Gastroesophageal sphincter (tissue), 4 donors: ENCODE measurements at regions not wholly inside any gene's neighbourhood (a gene's known extent, or its start where the extent isn't known, plus 50 kb on each side); places are given as distances from the start of the nearest gene placed in this dataset.

ENCODE experiments used
- ATAC-seq: fragments of 150-250 bp; one replicate; pipeline ENCODE4 v1.9.1; 2016; ENCODE audit warnings: mild to moderate bottlenecking, moderate library complexity
- H3K27ac ChIP-seq, 4 donors: fragments of 200-600 bp; sonication (generic) in 3 of 4; 1 replicate in 3 of 4; 2 replicates in 1 of 4; pipeline ENCODE4 v1.5.1; 2016 to 2019
- H3K27me3 ChIP-seq: fragments of 200-600 bp; sonication (generic); one replicate; pipeline ENCODE4 v1.5.1; 2019
- H3K36me3 ChIP-seq, 2 donors: fragments of 200-600 bp; sonication (generic); one replicate each; pipeline ENCODE4 v1.5.1; 2019; ENCODE audit warnings: control low read depth in 1 of 2
- H3K4me1 ChIP-seq, 3 donors: fragments of 200-600 bp; sonication (generic); 1 replicate in 2 of 3; 2 replicates in 1 of 3; pipeline ENCODE4 v1.5.1; 2016 to 2019; ENCODE audit warnings: control low read depth in 2 of 3
- H3K4me3 ChIP-seq, 2 donors: fragments of 200-600 bp; sonication (generic); one replicate each; pipeline ENCODE4 v1.5.1; 2019; ENCODE audit warnings: mild to moderate bottlenecking in 1 of 2, moderate library complexity in 1 of 2
- H3K9me3 ChIP-seq, 3 donors: fragments of 200-600 bp; sonication (generic); one replicate each; pipeline ENCODE4 v1.5.1; 2017 to 2019; ENCODE audit warnings: control low read depth in 2 of 3
- CTCF ChIP-seq, 4 experiments: fragments of 200-600 bp in 2 of 4; fragments of 450-650 bp in 2 of 4; sonication (generic) in 1 of 4; IDR thresholded peaks; one replicate each; pipeline ENCODE4 v1.5.1; 2017 to 2019; ENCODE audit warnings: antibody characterized with exemption in 4 of 4, mild to moderate bottlenecking in 2 of 4, moderate library complexity in 2 of 4
- EP300 ChIP-seq: sonication (generic); formaldehyde crosslinking; IDR thresholded peaks from one replicate; pipeline ENCODE4 v1.6.1; 2017; ENCODE audit warnings: antibody characterized with exemption, mild to moderate bottlenecking
- POLR2A ChIP-seq, 2 donors: fragments of 450-650 bp; IDR thresholded peaks; one replicate each; pipeline ENCODE4 v1.6.1; 2017; ENCODE audit warnings: antibody characterized with exemption in 2 of 2, mild to moderate bottlenecking in 2 of 2, moderate library complexity in 1 of 2
- POLR2AphosphoS5 ChIP-seq: sonication (generic); formaldehyde crosslinking; IDR thresholded peaks from one replicate; pipeline ENCODE4 v1.6.1; 2017; ENCODE audit warnings: antibody characterized with exemption
- WGBS, 2 donors: methylation state at CpG; one replicate each; pipeline ENCODE4 v1.1.5; 2018; ENCODE audit warnings: low coverage in 1 of 2; 5-methylcytosine and 5-hydroxymethylcytosine counted together

- peaks cover 0 to 14% (median 3%) of the 10 kb centered on the region in 3 donors for H3K4me1 ChIP-seq
- H3K27me3 ChIP-seq: no peaks in the 10 kb centered on the region
- H3K9me3 ChIP-seq: peaks cover 0 to under 1% (median 0%) of the 10 kb centered on the region in 3 donors
- no peak overlapping the region for H3K4me3 ChIP-seq
- WGBS, 2 donors: 47 to 63% methylated on average over 4 of the region's 4 CpGs
- H3K36me3 ChIP-seq: no peaks in the 10 kb centered on the region
- no peak for ATAC-seq
- TF ChIP-seq CTCF (IDR thresholded peaks at IDR 0.05): no peak
- no peak for TF ChIP-seq POLR2A (IDR thresholded peaks at IDR 0.05)
- TF ChIP-seq POLR2AphosphoS5: no peak
- TF ChIP-seq EP300: no peak
- H3K27ac ChIP-seq: peak overlapping the region; percentile 57 to 78 (median 72)
Observed at GRCh38 chr18:35862119-35862640, 110.3 kb upstream of the RMP24 start.

- no peak for ATAC-seq
- WGBS, 2 donors: 89% methylated on average over 1 of the region's 1 CpG; no CpG with 5 or more reads in 1 of the 2 donors
- TF ChIP-seq POLR2A (IDR thresholded peaks at IDR 0.05) (no peak), EP300 (no peak), POLR2AphosphoS5 (no peak), CTCF (IDR thresholded peaks at IDR 0.05) (no peak)
- no peak overlapping the region for H3K27ac ChIP-seq
- H3K4me3 ChIP-seq: no peak overlapping the region
- no peaks in the 10 kb centered on the region for H3K27me3 ChIP-seq
- peaks cover 0 to 14% (median 3%) of the 10 kb centered on the region in 3 donors for H3K4me1 ChIP-seq
- H3K36me3 ChIP-seq: no peaks in the 10 kb centered on the region
- no peaks in the 10 kb centered on the region for H3K9me3 ChIP-seq
Observed at GRCh38 chr18:35864916-35865315, 107.6 kb upstream of the RMP24 start.

GRCh38 chr18:35868915-35869314, 103.6 kb upstream of the RMP24 start:
- Histone ChIP-seq H3K4me3 (no peak overlapping the region), H3K27ac (no peak overlapping the region), H3K9me3 (peaks cover 0 to 4% (median 0%) of the 10 kb centered on the region in 3 donors), H3K36me3 (no peaks in the 10 kb centered on the region), H3K27me3 (no peaks in the 10 kb centered on the region), H3K4me1 (no peaks in the 10 kb centered on the region)
- TF ChIP-seq POLR2A (IDR thresholded peaks at IDR 0.05) (no peak), EP300 (no peak), CTCF (IDR thresholded peaks at IDR 0.05) (no peak), POLR2AphosphoS5 (no peak)
- ATAC-seq: no peak

GRCh38 chr18:35871337-35871736, 101.1 kb upstream of the RMP24 start:
- TF ChIP-seq CTCF (IDR thresholded peaks at IDR 0.05): no peak
- no peak for TF ChIP-seq POLR2AphosphoS5
- no peak for TF ChIP-seq EP300
- no peak for TF ChIP-seq POLR2A (IDR thresholded peaks at IDR 0.05)
- H3K27me3 ChIP-seq: no peaks in the 10 kb centered on the region
- no peaks in the 10 kb centered on the region for H3K4me1 ChIP-seq
- WGBS, 2 donors: 37 to 69% methylated on average over 2 of the region's 2 CpGs
- no peaks in the 10 kb centered on the region for H3K36me3 ChIP-seq
- peaks cover 0 to 4% (median 0%) of the 10 kb centered on the region in 3 donors for H3K9me3 ChIP-seq
- no peak overlapping the region for H3K27ac ChIP-seq
- H3K4me3 ChIP-seq: no peak overlapping the region
- ATAC-seq: no peak

GRCh38 chr18:35875566-35875965, 96.9 kb upstream of the RMP24 start:
- ATAC-seq: no peak
- H3K9me3 ChIP-seq: peaks cover 0 to 4% (median 0%) of the 10 kb centered on the region in 3 donors
- 100% methylated on average over 1 of the region's 1 CpG; no CpG with 5 or more reads in 1 of the 2 donors for WGBS, 2 donors
- no peak overlapping the region for H3K4me3 ChIP-seq
- no peaks in the 10 kb centered on the region for H3K36me3 ChIP-seq
- no peaks in the 10 kb centered on the region for H3K4me1 ChIP-seq
- no peak overlapping the region for H3K27ac ChIP-seq
- TF ChIP-seq EP300 (no peak), CTCF (IDR thresholded peaks at IDR 0.05) (no peak), POLR2AphosphoS5 (no peak), POLR2A (IDR thresholded peaks at IDR 0.05) (no peak)
- no peaks in the 10 kb centered on the region for H3K27me3 ChIP-seq
